H1 (cell line): ENCODE measurements at regions not wholly inside any gene's neighbourhood (a gene's known extent, or its start where the extent isn't known, plus 50 kb on each side); places are given as distances from the start of the nearest gene placed in this dataset.

Experiments
- CTCF ChIA-PET: fragments of 300-600 bp; sonication (Branson Sonifier 250); formaldehyde crosslinking; loops from one replicate; lab custom pipeline; 2021; ENCODE audit not compliant: partially characterized antibody; lab: Charles Lee
- POLR2A ChIA-PET: fragments of 300-600 bp; sonication (Branson Sonifier 250); formaldehyde crosslinking; loops from one replicate; lab custom pipeline; 2021; ENCODE audit warnings: inconsistent platforms; ENCODE audit not compliant: partially characterized antibody; lab: Charles Lee
- DNase-seq, 2 experiments: peaks; one replicate each; pipeline versions ENCODE4 v3.0.0 to v3.0.0-alpha.2; 2010 to 2022; ENCODE audit warnings: low spot score in 2 of 2, low read depth in 1 of 2, mixed read lengths in 1 of 2
- FAIRE-seq: peaks from 2 replicates; lab custom pipeline; 2011; peaks lifted over from hg19 to GRCh38; lab: Jason Lieb, UNC
- H2AFZ ChIP-seq: 2 replicates; pipeline ENCODE4 v1.8.1; 2012; ENCODE audit warnings: low read length, inconsistent platforms
- H2AK5ac ChIP-seq: 2 replicates; pipeline ENCODE4 v1.6.1; 2013; ENCODE audit warnings: low read depth, low read length
- H2BK120ac ChIP-seq: replicated peaks from 2 replicates; pipeline ENCODE3; 2013; ENCODE audit warnings: low read depth, low read length, inconsistent platforms
- H2BK12ac ChIP-seq: 2 replicates; pipeline ENCODE4 v1.6.1; 2013; ENCODE audit warnings: low read depth, low read length
- H2BK15ac ChIP-seq: 2 replicates; pipeline ENCODE4 v1.6.1; 2013; ENCODE audit warnings: low read length
- H2BK20ac ChIP-seq: 2 replicates; pipeline ENCODE4 v1.6.1; 2013; ENCODE audit warnings: low read length
- H2BK5ac ChIP-seq: 2 replicates; pipeline ENCODE4 v1.6.1; 2013; ENCODE audit warnings: low read depth, low read length
- H3K14ac ChIP-seq: 2 replicates; pipeline ENCODE4 v1.6.1; 2013; ENCODE audit warnings: inconsistent platforms; ENCODE audit not compliant: insufficient read length
- H3K18ac ChIP-seq: 2 replicates; pipeline ENCODE4 v1.6.1; 2013; ENCODE audit warnings: low read length; ENCODE audit errors: extremely low read depth
- H3K23ac ChIP-seq: 2 replicates; pipeline ENCODE4 v1.6.1; 2013; ENCODE audit warnings: inconsistent platforms; ENCODE audit not compliant: insufficient read length
- H3K23me2 ChIP-seq: 2 replicates; pipeline ENCODE4 v1.6.1; 2013; ENCODE audit warnings: low read depth, low read length
- H3K27ac ChIP-seq: 2 replicates; pipeline ENCODE4 v1.6.1; 2011; ENCODE audit warnings: low read depth, low read length, inconsistent platforms
- H3K27me3 ChIP-seq, 4 experiments: replicated peaks in 1 of 4; 1 replicate in 1 of 4; 2 replicates in 3 of 4; pipeline versions ENCODE4 v1.6.1 to v1.8.1; 2011 to 2013; ENCODE audit warnings: low read length in 3 of 4, mild to moderate bottlenecking in 3 of 4, inconsistent platforms in 2 of 4, mixed read lengths in 2 of 4, moderate library complexity in 1 of 4; ENCODE audit not compliant: control insufficient read depth in 3 of 4, insufficient read depth in 3 of 4; ENCODE audit errors: extremely low read depth in 1 of 4
- H3K36me3 ChIP-seq, 4 experiments: 2 replicates each; pipeline versions ENCODE4 v1.6.1 to v1.8.1; 2011 to 2013; ENCODE audit warnings: mild to moderate bottlenecking in 4 of 4, low read length in 3 of 4, moderate library complexity in 2 of 4, control low read depth in 1 of 4, inconsistent platforms in 1 of 4; ENCODE audit not compliant: insufficient read depth in 4 of 4, control insufficient read depth in 2 of 4
- H3K4ac ChIP-seq: replicated peaks from 2 replicates; pipeline ENCODE3; 2013; ENCODE audit warnings: low read length, low read depth, mixed read lengths, inconsistent platforms; ENCODE audit not compliant: insufficient read length
- H3K4me1 ChIP-seq, 4 experiments: replicated peaks in 1 of 4; 1 replicate in 1 of 4; 2 replicates in 3 of 4; pipeline versions ENCODE4 v1.6.1 to v1.8.1; 2011 to 2013; ENCODE audit warnings: low read length in 3 of 4, inconsistent platforms in 2 of 4, mixed read lengths in 1 of 4; ENCODE audit not compliant: insufficient read depth in 4 of 4, control insufficient read depth in 3 of 4
- H3K4me2 ChIP-seq, 2 experiments: 2 replicates each; pipeline versions ENCODE4 v1.6.1 to v1.8.1; 2011 to 2013; ENCODE audit warnings: low read depth in 2 of 2, low read length in 2 of 2, control low read depth in 1 of 2, inconsistent platforms in 1 of 2, mild to moderate bottlenecking in 1 of 2; ENCODE audit not compliant: insufficient read depth in 1 of 2
- H3K4me3 ChIP-seq, 4 experiments: fragments of 200-600, 300-600 bp in 1 of 4; sonication (generic), shearing (Covaris generic), sonication (Bioruptor Twin) in 1 of 4; 2 replicates each; pipeline versions ENCODE4 v1.5.1 to v1.8.1; 2011 to 2016; ENCODE audit warnings: low read length in 4 of 4, low read depth in 3 of 4, control low read depth in 2 of 4, inconsistent platforms in 2 of 4, mild to moderate bottlenecking in 2 of 4, mixed read lengths in 1 of 4, moderate library complexity in 1 of 4; ENCODE audit not compliant: insufficient read depth in 2 of 4; ENCODE audit errors: extremely low read depth in 1 of 4
- H3K56ac ChIP-seq: replicated peaks from 2 replicates; pipeline ENCODE3; 2013; ENCODE audit warnings: low read depth, mild to moderate bottlenecking, mixed read lengths, low read length, inconsistent platforms; ENCODE audit not compliant: insufficient read length
- H3K79me1 ChIP-seq: 2 replicates; pipeline ENCODE4 v1.6.1; 2013; ENCODE audit warnings: low read depth, low read length, control low read depth
- H3K79me2 ChIP-seq, 2 experiments: 2 replicates each; pipeline versions ENCODE4 v1.6.1 to v1.8.1; 2012 to 2013; ENCODE audit warnings: low read length in 2 of 2, mild to moderate bottlenecking in 2 of 2, inconsistent platforms in 1 of 2; ENCODE audit not compliant: insufficient read depth in 2 of 2, control insufficient read depth in 1 of 2
- H3K9ac ChIP-seq, 4 experiments: replicated peaks in 1 of 4; 1 replicate in 1 of 4; 2 replicates in 3 of 4; pipeline versions ENCODE4 v1.6.1 to v1.8.1; 2011 to 2013; ENCODE audit warnings: low read depth in 3 of 4, low read length in 3 of 4, control low read depth in 2 of 4, mild to moderate bottlenecking in 2 of 4, moderate library complexity in 2 of 4, inconsistent platforms in 1 of 4; ENCODE audit errors: extremely low read depth in 1 of 4
- H3K9me3 ChIP-seq, 2 experiments: 2 replicates each; pipeline versions ENCODE4 v1.6.1 to v1.8.1; 2012 to 2013; ENCODE audit warnings: mild to moderate bottlenecking in 2 of 2, moderate library complexity in 2 of 2, control low read depth in 1 of 2, inconsistent platforms in 1 of 2, low read depth in 1 of 2, low read length in 1 of 2, mixed read lengths in 1 of 2; ENCODE audit not compliant: insufficient read depth in 2 of 2
- H4K20me1 ChIP-seq, 2 experiments: replicated peaks in 1 of 2; 2 replicates each; pipeline versions ENCODE3 to v1.8.1; 2011 to 2013; ENCODE audit warnings: inconsistent platforms in 2 of 2, low read length in 2 of 2, mild to moderate bottlenecking in 1 of 2; ENCODE audit not compliant: insufficient read depth in 2 of 2, control insufficient read depth in 1 of 2
- H4K5ac ChIP-seq: 2 replicates; pipeline ENCODE4 v1.6.1; 2013; ENCODE audit warnings: low read length, low read depth, mixed read lengths, inconsistent platforms; ENCODE audit not compliant: insufficient read length
- H4K8ac ChIP-seq: 2 replicates; pipeline ENCODE4 v1.8.0; 2013; ENCODE audit warnings: mild to moderate bottlenecking, moderate library complexity, low read length, inconsistent platforms; ENCODE audit not compliant: insufficient read depth; ENCODE audit errors: extremely low read depth
- H4K91ac ChIP-seq: replicated peaks from 2 replicates; pipeline ENCODE3; 2013; ENCODE audit warnings: low read length, mixed read lengths, inconsistent platforms; ENCODE audit not compliant: insufficient read length
- CHD1 ChIP-seq: IDR thresholded peaks from 2 replicates; pipeline ENCODE4 v1.6.1; 2012; ENCODE audit warnings: low read depth, low read length, improper control_type of control experiment
- EP300 ChIP-seq, 2 experiments: IDR thresholded peaks; 1 replicate in 1 of 2; 2 replicates in 1 of 2; pipeline ENCODE4 v1.6.1; 2011 to 2012; ENCODE audit warnings: low read depth in 2 of 2, low read length in 2 of 2, mild to moderate bottlenecking in 2 of 2, borderline replicate concordance in 1 of 2, inconsistent platforms in 1 of 2, moderate library complexity in 1 of 2
- HDAC6 ChIP-seq: IDR thresholded peaks from one replicate; pipeline ENCODE4 v1.7.1; 2012; ENCODE audit warnings: low read depth, mild to moderate bottlenecking, inconsistent platforms, low read length, moderate library complexity
- NRF1 ChIP-seq: IDR thresholded peaks from 2 replicates; pipeline ENCODE4 v1.6.1; 2011; ENCODE audit warnings: mild to moderate bottlenecking, low read depth, low read length, improper control_type of control experiment
- WGBS, 2 experiments: shearing (Covaris generic) in 1 of 2; methylation state at CpG; one replicate each; pipeline versions ENCODE4 v1.1.6 to v1.1.7; 2013 to 2015; ENCODE audit warnings: low lambda C conversion rate in 2 of 2, mixed read lengths in 2 of 2, inconsistent platforms in 1 of 2, low coverage in 1 of 2, missing lambda C conversion rate in 1 of 2; ENCODE audit not compliant: insufficient replicate concordance in 2 of 2, insufficient coverage in 1 of 2, insufficient read length in 1 of 2; ENCODE audit errors: extremely low coverage in 1 of 2, missing lambda C conversion rate in 1 of 2; 5-methylcytosine and 5-hydroxymethylcytosine counted together

GRCh38 chr2:42854207-42854818 is 61.9 kb upstream of the HAAO start:
- Histone ChIP-seq H2BK15ac (no peak overlapping the region), H3K23me2 (no peaks in the 10 kb centered on the region), H4K8ac (peak overlapping the region; percentile 18; the same call in 1 of the 2 replicates), H3K79me2 (no peaks in the 10 kb centered on the region), H4K91ac (no peak overlapping the region), H3K9ac (no peak overlapping the region), H4K5ac (no peak overlapping the region), H3K14ac (no peak overlapping the region), H2BK20ac (no peak overlapping the region), H3K56ac (no peak overlapping the region), H3K18ac (peak overlapping the region; percentile 13; the same call in 1 of the 2 replicates), H2AK5ac (no peak overlapping the region), H2BK120ac (no peak overlapping the region), H2AFZ (no peak overlapping the region), H3K4me3 (no peak overlapping the region), H3K4ac (no peak overlapping the region), H3K27me3 (no peaks in the 10 kb centered on the region), H3K23ac (no peak overlapping the region), H3K4me2 (no peak overlapping the region), H2BK5ac (no peak overlapping the region), H3K79me1 (no peaks in the 10 kb centered on the region), H2BK12ac (peak overlapping the region; percentile 17; the same call in 1 of the 2 replicates), H3K36me3 (no peaks in the 10 kb centered on the region), H3K4me1 (no peaks in the 10 kb centered on the region; a peak in 1 of 7 replicates), H4K20me1 (no peaks in the 10 kb centered on the region), H3K27ac (no peak overlapping the region), H3K9me3 (no peaks in the 10 kb centered on the region)
- DNase-seq (no peak), FAIRE-seq (no peak)
- CTCF ChIA-PET = interaction anchor here (0.7 to 6.9 kb wide), 8 partner anchors 23 to 374 kb away, joined by 3 to 119 read pairs (median 4); no protein-coding TSS in a partner anchor
- POLR2A ChIA-PET = no interaction called here
- WGBS, 2 experiments = 88% methylated on average over 16 of the region's 16 CpGs; no CpG with 5 or more reads in 1 of the 2 experiments
- no peak for TF ChIP-seq CHD1
- no peak for TF ChIP-seq EP300 (IDR thresholded peaks at IDR 0.05; ENCODE audit: borderline replicate concordance in 1 of 2, low read depth in 2 of 2, low read length in 2 of 2)
- TF ChIP-seq NRF1 = no peak
- no peak for TF ChIP-seq HDAC6
